Renal pelvis (tissue), 1 donor: ENCODE measurements at regions not wholly inside any gene's neighbourhood (a gene's known extent, or its start where the extent isn't known, plus 50 kb on each side); places are given as distances from the start of the nearest gene placed in this dataset.
"Not testable (repeated sequence)": the region's sequence is repeated elsewhere in the genome, so short reads cannot be mapped to it uniquely, and the experiment has no call there.

ENCODE experiments used
- DNase-seq: peaks from one replicate; pipeline ENCODE4 v3.0.0-alpha.2; 2013

GRCh38 chr6:169014211-169015197 lies 239.1 kb downstream of the THBS2 start:
- no peak for DNase-seq

- DNase-seq, result no peak
These were observed 244.0 kb downstream of the THBS2 start for GRCh38 chr6:169009628-169010027.

- no peak for DNase-seq
These were observed 244.9 kb downstream of the THBS2 start for GRCh38 chr6:169008641-169009257.

GRCh38 chr6:169005166-169005565 lies 248.5 kb downstream of the THBS2 start:
- DNase-seq, result no peak

GRCh38 chr6:169000022-169000421 lies 253.6 kb downstream of the THBS2 start:
- no peak for DNase-seq

- no peak for DNase-seq
These were observed 254.3 kb downstream of the THBS2 start for GRCh38 chr6:168999392-168999791.

- DNase-seq, result no peak
These were observed 257.4 kb downstream of the THBS2 start for GRCh38 chr6:168996356-168996625.

GRCh38 chr6:168995526-168996355 lies 257.9 kb downstream of the THBS2 start:
- no peak for DNase-seq

- no peak for DNase-seq
These were observed 258.7 kb downstream of the THBS2 start for GRCh38 chr6:168994956-168995355.

GRCh38 chr6:168992446-168993144 lies 261.1 kb downstream of the THBS2 start:
- peak; percentile 58 for DNase-seq

- not testable (repeated sequence) for DNase-seq
These were observed 262.0 kb downstream of the THBS2 start for GRCh38 chr6:168991695-168992094.

GRCh38 chr6:168990019-168990751 lies 263.5 kb downstream of the THBS2 start:
- DNase-seq, result no peak

- no peak for DNase-seq
These were observed 264.2 kb downstream of the THBS2 start for GRCh38 chr6:168989421-168989820.

GRCh38 chr6:168988801-168989200 lies 264.8 kb downstream of the THBS2 start:
- DNase-seq, result no peak

GRCh38 chr6:168988280-168988679 lies 265.4 kb downstream of the THBS2 start:
- no peak for DNase-seq

GRCh38 chr6:168985705-168986104 lies 267.9 kb downstream of the THBS2 start:
- no peak for DNase-seq

- DNase-seq, result no peak
These were observed 269.7 kb downstream of the THBS2 start for GRCh38 chr6:168983925-168984324.

GRCh38 chr6:168981187-168981586 lies 272.5 kb downstream of the THBS2 start:
- DNase-seq, result no peak

GRCh38 chr6:168979254-168979653 lies 274.4 kb downstream of the THBS2 start:
- no peak for DNase-seq

- DNase-seq, result no peak
These were observed 281.5 kb downstream of the THBS2 start for GRCh38 chr6:168972128-168972527.

- DNase-seq, result no peak
These were observed 282.1 kb downstream of the THBS2 start for GRCh38 chr6:168971549-168971948.
